GM12891 (cell line): ENCODE measurements at regions not wholly inside any gene's neighbourhood (a gene's known extent, or its start where the extent isn't known, plus 50 kb on each side); places are given as distances from the start of the nearest gene placed in this dataset.

Source experiments
- PAX5 ChIP-seq: IDR thresholded peaks from 2 replicates; pipeline ENCODE4 v1.6.1; 2011; ENCODE audit warnings: low read length, moderate library complexity, mild to moderate bottlenecking; ENCODE audit not compliant: insufficient read depth, severe bottlenecking
- POLR2A ChIP-seq: IDR thresholded peaks from 2 replicates; pipeline ENCODE4 v1.6.1; 2011; ENCODE audit warnings: low read depth, low read length, control low read depth
- POLR2AphosphoS5 ChIP-seq: IDR thresholded peaks from 2 replicates; pipeline ENCODE4 v1.6.1; 2011; ENCODE audit warnings: low read depth, low read length, control low read depth
- POU2F2 ChIP-seq: IDR thresholded peaks from 2 replicates; pipeline ENCODE4 v1.6.1; 2011; ENCODE audit warnings: low read depth, mild to moderate bottlenecking, control low read depth, low read length, moderate library complexity
- SPI1 ChIP-seq: IDR thresholded peaks from 2 replicates; pipeline ENCODE4 v1.6.1; 2011; ENCODE audit warnings: low read depth, low read length, control low read depth
- TAF1 ChIP-seq: IDR thresholded peaks from 2 replicates; pipeline ENCODE4 v1.6.1; 2011; ENCODE audit warnings: low read depth, low read length, control low read depth

- no peak for TF ChIP-seq POLR2AphosphoS5
- no peak for TF ChIP-seq POLR2A
- TF ChIP-seq TAF1: no peak
- no peak for TF ChIP-seq POU2F2
- no peak for TF ChIP-seq SPI1
- no peak for TF ChIP-seq PAX5
These were observed 414.5 kb upstream of the ZNF608 start for GRCh38 chr5:125160787-125161502.
